OCI-LY1 (cell line): ENCODE measurements at regions not wholly inside any gene's neighbourhood (a gene's known extent, or its start where the extent isn't known, plus 50 kb on each side); places are given as distances from the start of the nearest gene placed in this dataset.

Source experiments
- H2AFZ ChIP-seq: fragments of 200-600 bp; sonication (generic), shearing (Covaris generic); 2 replicates; pipeline ENCODE4 v1.6.0; 2014; ENCODE audit warnings: antibody characterized with exemption, mild to moderate bottlenecking, low read length
- H3F3A ChIP-seq: fragments of 200-600 bp; sonication (generic), shearing (Covaris generic); 2 replicates; pipeline ENCODE4 v1.6.0; 2014; ENCODE audit warnings: mild to moderate bottlenecking, antibody characterized with exemption, low read length, moderate library complexity; ENCODE audit not compliant: insufficient read depth
- H3K27ac ChIP-seq: fragments of 200-600 bp; sonication (generic); 2 replicates; pipeline ENCODE4 v1.5.1; 2014; ENCODE audit warnings: low read length, mixed run types, mild to moderate bottlenecking, low read depth; ENCODE audit not compliant: poor library complexity, severe bottlenecking
- H3K27me3 ChIP-seq: fragments of 200-600 bp; sonication (generic); 2 replicates; pipeline ENCODE4 v1.6.0; 2014; ENCODE audit warnings: antibody characterized with exemption, mild to moderate bottlenecking, low read length, moderate library complexity; ENCODE audit not compliant: insufficient read depth
- H3K36me3 ChIP-seq: fragments of 200-600 bp; sonication (generic); 2 replicates; pipeline ENCODE4 v1.6.1; 2014; ENCODE audit warnings: mild to moderate bottlenecking, antibody characterized with exemption, low read length, moderate library complexity, mixed read lengths; ENCODE audit not compliant: insufficient read depth
- H3K4me1 ChIP-seq: fragments of 200-600 bp; sonication (generic); 2 replicates; pipeline ENCODE4 v1.5.1; 2014; ENCODE audit warnings: mild to moderate bottlenecking, low read length, moderate library complexity; ENCODE audit not compliant: insufficient read depth, severe bottlenecking
- H3K4me2 ChIP-seq: fragments of 200-600 bp; sonication (generic), shearing (Covaris generic); 2 replicates; pipeline ENCODE4 v1.6.1; 2014; ENCODE audit warnings: low read length
- H3K4me3 ChIP-seq: fragments of 200-600 bp; sonication (generic); 2 replicates; pipeline ENCODE4 v1.5.1; 2014; ENCODE audit warnings: low read length, low read depth, mild to moderate bottlenecking, mixed read lengths; ENCODE audit not compliant: poor library complexity, severe bottlenecking
- H3K79me2 ChIP-seq: fragments of 200-600 bp; shearing (Covaris generic); 2 replicates; pipeline ENCODE4 v1.6.1; 2016; ENCODE audit warnings: mixed run types, low read length, mixed read lengths; ENCODE audit not compliant: insufficient read depth
- H3K9ac ChIP-seq: fragments of 200-600 bp; sonication (generic), shearing (Covaris generic); 2 replicates; pipeline ENCODE4 v1.6.1; 2014; ENCODE audit warnings: mild to moderate bottlenecking, low read length, mixed read lengths
- H3K9me2 ChIP-seq: fragments of 200-600 bp; sonication (generic), shearing (Covaris generic); 2 replicates; pipeline ENCODE4 v1.6.1; 2014; ENCODE audit warnings: low read depth, mild to moderate bottlenecking, low read length, mixed read lengths
- H3K9me3 ChIP-seq: fragments of 200-600 bp; shearing (Covaris generic); 2 replicates; pipeline ENCODE4 v1.6.1; 2014; ENCODE audit warnings: low read length, mixed read lengths
- H4K20me1 ChIP-seq: fragments of 200-600 bp; sonication (generic), shearing (Covaris generic); 2 replicates; pipeline ENCODE4 v1.6.0; 2016; ENCODE audit warnings: mild to moderate bottlenecking, low read length; ENCODE audit not compliant: insufficient read depth
- CTCF ChIP-seq: fragments of 200-600 bp; sonication (generic), shearing (Covaris generic); IDR thresholded peaks from 2 replicates; pipeline ENCODE4 v1.5.1; 2017; ENCODE audit warnings: mild to moderate bottlenecking, antibody characterized with exemption, low read length, moderate library complexity, mixed read lengths
- EZH2 ChIP-seq: fragments of 200-600 bp; sonication (generic), shearing (Covaris generic); IDR thresholded peaks from 2 replicates; pipeline ENCODE4 v1.8.0; 2017; ENCODE audit warnings: borderline replicate concordance, mixed run types, mild to moderate bottlenecking, antibody characterized with exemption, low read length, moderate library complexity, mixed read lengths

GRCh38 chr20:52596256-52596655, 375.9 kb upstream of the TSHZ2 start:
- Histone ChIP-seq H3K9me3 (no peaks in the 10 kb centered on the region), H3K27me3 (no peaks in the 10 kb centered on the region), H3K4me3 (no peak overlapping the region), H3K4me1 (no peaks in the 10 kb centered on the region), H3K27ac (no peak overlapping the region), H3K9me2 (no peaks in the 10 kb centered on the region), H4K20me1 (no peaks in the 10 kb centered on the region), H3K4me2 (no peak overlapping the region), H3K79me2 (no peaks in the 10 kb centered on the region), H3K9ac (no peak overlapping the region), H3F3A (no peaks in the 10 kb centered on the region), H2AFZ (no peak overlapping the region), H3K36me3 (no peaks in the 10 kb centered on the region)
- no peak for TF ChIP-seq EZH2
- TF ChIP-seq CTCF: no peak

GRCh38 chr20:52595518-52595917, 376.6 kb upstream of the TSHZ2 start:
- TF ChIP-seq CTCF (no peak), EZH2 (no peak)
- Histone ChIP-seq H4K20me1 (no peaks in the 10 kb centered on the region), H3K4me2 (no peak overlapping the region), H3K4me1 (no peaks in the 10 kb centered on the region), H3K9me2 (no peaks in the 10 kb centered on the region), H3K79me2 (no peaks in the 10 kb centered on the region), H3K9ac (no peak overlapping the region), H3K27ac (no peak overlapping the region), H2AFZ (no peak overlapping the region), H3F3A (no peaks in the 10 kb centered on the region), H3K27me3 (no peaks in the 10 kb centered on the region), H3K9me3 (no peaks in the 10 kb centered on the region), H3K4me3 (no peak overlapping the region), H3K36me3 (no peaks in the 10 kb centered on the region)

- no peaks in the 10 kb centered on the region for H3K9me3 ChIP-seq
- no peak overlapping the region for H2AFZ ChIP-seq
- H3K4me3 ChIP-seq: no peak overlapping the region
- no peaks in the 10 kb centered on the region for H3K9me2 ChIP-seq
- no peaks in the 10 kb centered on the region for H3F3A ChIP-seq
- no peaks in the 10 kb centered on the region for H3K27me3 ChIP-seq
- H3K9ac ChIP-seq: no peak overlapping the region
- no peak overlapping the region for H3K27ac ChIP-seq
- H3K36me3 ChIP-seq: no peaks in the 10 kb centered on the region
- no peak overlapping the region for H3K4me2 ChIP-seq
- no peaks in the 10 kb centered on the region for H3K4me1 ChIP-seq
- no peaks in the 10 kb centered on the region for H3K79me2 ChIP-seq
- TF ChIP-seq EZH2 (no peak), CTCF (no peak)
- H4K20me1 ChIP-seq: no peaks in the 10 kb centered on the region
Measured at GRCh38 chr20:52593654-52594053, 378.5 kb upstream of the TSHZ2 start.
